Lung (tissue), 11 donors: ENCODE measurements at regions not wholly inside any gene's neighbourhood (a gene's known extent, or its start where the extent isn't known, plus 50 kb on each side); places are given as distances from the start of the nearest gene placed in this dataset.

Experiments used
- ATAC-seq: fragments of 200-7000 bp; cut with Tn5 transposase; one replicate; pipeline ENCODE4 v1.9.1; 2020; ENCODE audit warnings: moderate number of reproducible peaks; ENCODE audit not compliant: insufficient read depth, low FRiP score
- DNase-seq, 3 donors: peaks; one replicate each; pipeline ENCODE4 v3.0.0-alpha.2; 2013 to 2017
- H3K27ac ChIP-seq, 2 donors: one replicate each; pipeline ENCODE4 v1.5.1; 2013; ENCODE audit warnings: mild to moderate bottlenecking in 2 of 2, moderate library complexity in 2 of 2, control low read depth in 1 of 2, inconsistent platforms in 1 of 2, low read depth in 1 of 2, low read length in 1 of 2
- H3K27me3 ChIP-seq, 3 donors: one replicate each; pipeline ENCODE4 v1.5.1; 2013; ENCODE audit warnings: low read length in 2 of 3; ENCODE audit not compliant: control insufficient read depth in 3 of 3, insufficient read depth in 3 of 3
- H3K36me3 ChIP-seq, 4 donors: one replicate each; pipeline ENCODE4 v1.5.1; 2013; ENCODE audit warnings: low read length in 4 of 4, mild to moderate bottlenecking in 1 of 4, moderate library complexity in 1 of 4; ENCODE audit not compliant: control insufficient read depth in 4 of 4, insufficient read depth in 4 of 4
- H3K4me1 ChIP-seq, 5 donors: one replicate each; pipeline ENCODE4 v1.5.1; 2013; ENCODE audit warnings: low read length in 5 of 5, mild to moderate bottlenecking in 2 of 5, moderate library complexity in 1 of 5; ENCODE audit not compliant: control insufficient read depth in 5 of 5, insufficient read depth in 5 of 5
- H3K4me3 ChIP-seq: one replicate; pipeline ENCODE4 v1.5.1; 2013; ENCODE audit warnings: mild to moderate bottlenecking, control low read depth, moderate library complexity
- H3K9ac ChIP-seq, 2 donors: one replicate each; pipeline ENCODE4 v1.5.1; 2013; ENCODE audit warnings: low read length in 2 of 2, control low read depth in 1 of 2; ENCODE audit not compliant: insufficient read depth in 1 of 2
- H3K9me3 ChIP-seq, 4 donors: one replicate each; pipeline ENCODE4 v1.5.1; 2013; ENCODE audit warnings: low read length in 3 of 4, mild to moderate bottlenecking in 1 of 4, moderate library complexity in 1 of 4; ENCODE audit not compliant: control insufficient read depth in 4 of 4, insufficient read depth in 3 of 4
- WGBS, 2 donors: extraction: QIAGEN DNeasy Blood & Tissue Kit; methylation state at CpG; one replicate each; pipeline ENCODE4 v1.1.7; 2013; 5-methylcytosine and 5-hydroxymethylcytosine counted together
- TF ChIP-seq, protein P1 (sequence below): IDR thresholded peaks from 2 replicates; pipeline ENCODE4 v1.5.1; 2012; ENCODE audit warnings: mild to moderate bottlenecking; ENCODE audit errors: control extremely low read depth, extremely low read depth
- donor health status: control.
- donor health status: control.
- donor health status: Bipolar disorder and iron deficiency.
- donor health status: healthy.
- donor health status: DM: yes; HTN: yes; CAD: no.

DNA sequence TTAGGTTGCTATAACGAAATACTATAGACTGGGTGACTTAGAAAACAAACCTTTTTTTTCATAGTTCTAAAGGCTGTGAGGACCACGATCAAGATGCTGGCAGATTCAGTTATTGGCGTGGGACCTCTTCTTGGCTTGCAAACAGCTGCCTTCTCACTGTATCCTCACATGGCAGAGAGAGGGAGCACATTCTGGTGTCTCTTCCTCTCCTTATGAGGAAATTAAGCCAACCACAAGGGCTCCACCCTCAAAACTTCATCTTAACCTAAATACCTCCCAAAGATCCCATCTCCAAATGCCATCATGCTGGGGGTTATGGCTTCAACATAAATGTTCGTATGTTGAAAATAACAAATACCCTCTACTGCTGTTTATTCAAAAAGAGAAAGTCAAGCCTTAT, 197.1 kb downstream of the CEMIP2 start:
- Histone ChIP-seq H3K9ac (no peak overlapping the region), H3K27me3 (no peaks in the 10 kb centered on the region), H3K27ac (no peak overlapping the region), H3K4me1 (peaks cover 0 to 6% (median 0%) of the 10 kb centered on the region in 5 donors), H3K4me3 (no peak overlapping the region), H3K36me3 (no peaks in the 10 kb centered on the region), H3K9me3 (no peaks in the 10 kb centered on the region)
- WGBS, 2 donors = 82 to 85% methylated on average over 4 of the region's 4 CpGs
- TF ChIP-seq, protein P1, sequence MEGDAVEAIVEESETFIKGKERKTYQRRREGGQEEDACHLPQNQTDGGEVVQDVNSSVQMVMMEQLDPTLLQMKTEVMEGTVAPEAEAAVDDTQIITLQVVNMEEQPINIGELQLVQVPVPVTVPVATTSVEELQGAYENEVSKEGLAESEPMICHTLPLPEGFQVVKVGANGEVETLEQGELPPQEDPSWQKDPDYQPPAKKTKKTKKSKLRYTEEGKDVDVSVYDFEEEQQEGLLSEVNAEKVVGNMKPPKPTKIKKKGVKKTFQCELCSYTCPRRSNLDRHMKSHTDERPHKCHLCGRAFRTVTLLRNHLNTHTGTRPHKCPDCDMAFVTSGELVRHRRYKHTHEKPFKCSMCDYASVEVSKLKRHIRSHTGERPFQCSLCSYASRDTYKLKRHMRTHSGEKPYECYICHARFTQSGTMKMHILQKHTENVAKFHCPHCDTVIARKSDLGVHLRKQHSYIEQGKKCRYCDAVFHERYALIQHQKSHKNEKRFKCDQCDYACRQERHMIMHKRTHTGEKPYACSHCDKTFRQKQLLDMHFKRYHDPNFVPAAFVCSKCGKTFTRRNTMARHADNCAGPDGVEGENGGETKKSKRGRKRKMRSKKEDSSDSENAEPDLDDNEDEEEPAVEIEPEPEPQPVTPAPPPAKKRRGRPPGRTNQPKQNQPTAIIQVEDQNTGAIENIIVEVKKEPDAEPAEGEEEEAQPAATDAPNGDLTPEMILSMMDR = no peak
- DNase-seq = no peak
- no peak for ATAC-seq

DNA sequence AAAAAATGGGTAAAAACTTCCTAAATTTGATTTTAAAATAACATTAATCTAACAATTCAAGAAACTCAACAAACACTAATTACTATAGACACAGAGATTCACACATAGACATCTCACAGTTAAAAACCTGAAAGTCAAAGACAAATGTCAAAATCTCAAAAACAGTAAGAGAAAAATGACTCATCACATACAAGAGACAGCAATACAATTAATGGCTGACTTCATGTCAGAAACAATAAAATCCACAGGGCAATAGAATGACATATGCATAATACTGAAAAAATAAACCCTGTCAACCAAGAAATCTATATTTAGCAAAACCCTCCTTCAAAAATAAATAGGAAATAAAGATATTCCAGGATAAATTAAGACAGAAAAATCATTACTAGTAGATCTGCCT, 200.4 kb downstream of the CEMIP2 start:
- no peak for ATAC-seq
- TF ChIP-seq, protein P1 = no peak
- Histone ChIP-seq H3K4me1 (no peaks in the 10 kb centered on the region), H3K27ac (no peak overlapping the region), H3K4me3 (no peak overlapping the region), H3K9me3 (no peaks in the 10 kb centered on the region), H3K36me3 (no peaks in the 10 kb centered on the region), H3K9ac (no peak overlapping the region), H3K27me3 (no peaks in the 10 kb centered on the region)
- no peak for DNase-seq

DNA sequence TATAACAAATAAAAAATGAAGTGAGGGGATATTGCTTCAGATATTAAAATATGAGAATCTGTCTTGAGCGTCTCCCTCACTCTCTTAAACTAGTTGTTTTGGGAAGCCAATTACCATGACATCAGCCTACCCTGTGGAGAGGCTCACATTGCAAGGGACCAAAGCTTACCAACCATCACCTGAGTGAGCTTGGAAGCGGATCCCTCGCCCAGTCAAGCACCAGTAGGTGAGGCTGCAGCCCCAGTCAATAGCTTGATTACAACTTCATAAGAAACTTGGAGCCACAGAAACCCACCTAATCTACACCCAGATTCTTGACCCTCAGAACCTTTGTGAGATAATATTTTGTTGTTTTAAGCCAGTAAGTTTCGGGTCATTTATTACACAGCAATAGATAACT, 206.2 kb downstream of the CEMIP2 start:
- Histone ChIP-seq H3K27me3 (no peaks in the 10 kb centered on the region), H3K4me1 (no peaks in the 10 kb centered on the region), H3K36me3 (no peaks in the 10 kb centered on the region), H3K9me3 (no peaks in the 10 kb centered on the region), H3K4me3 (no peak overlapping the region), H3K9ac (no peak overlapping the region), H3K27ac (no peak overlapping the region)
- no peak for ATAC-seq
- TF ChIP-seq, protein P1 = no peak
- WGBS, 2 donors = 81 to 91% methylated on average over 4 of the region's 4 CpGs
- DNase-seq = no peak

DNA sequence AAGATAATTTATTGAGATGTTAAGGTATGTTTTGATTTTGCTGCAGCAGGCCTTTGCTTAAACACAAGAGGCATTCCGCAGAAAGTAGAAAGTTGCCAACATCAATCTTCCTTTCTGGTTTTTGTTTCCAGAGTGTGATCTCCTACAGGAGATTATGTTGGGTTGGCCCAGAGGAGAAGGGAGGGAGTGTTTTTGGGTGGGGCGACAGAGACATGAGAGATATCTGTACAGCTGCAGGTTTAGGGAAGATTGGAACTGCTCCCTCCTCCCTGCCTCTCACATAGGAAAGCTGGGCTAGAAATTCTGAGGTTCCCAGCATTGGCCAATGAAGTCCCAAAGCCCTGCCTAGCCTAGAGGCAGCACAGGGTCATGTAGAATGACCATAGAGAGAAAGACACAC, 211.0 kb downstream of the CEMIP2 start:
- no peak for ATAC-seq
- Histone ChIP-seq H3K27ac (no peak overlapping the region), H3K36me3 (no peaks in the 10 kb centered on the region)

More for the DNA sequence above, 211.0 kb downstream of the CEMIP2 start:
- DNase-seq = no peak
- Histone ChIP-seq H3K27me3 (peaks cover 0 to 3% (median 0%) of the 10 kb centered on the region in 3 donors), H3K4me3 (no peak overlapping the region), H3K9me3 (no peaks in the 10 kb centered on the region), H3K4me1 (no peaks in the 10 kb centered on the region), H3K9ac (no peak overlapping the region)
- 62 to 79% methylated on average over 2 of the region's 2 CpGs for WGBS, 2 donors
- TF ChIP-seq, protein P1 = no peak
